GM23248 (cell line): ENCODE measurements at regions not wholly inside any gene's neighbourhood (a gene's known extent, or its start where the extent isn't known, plus 50 kb on each side); places are given as distances from the start of the nearest gene placed in this dataset.

Experiments
- DNase-seq: peaks from one replicate; pipeline ENCODE4 v3.0.0-alpha.2; 2015
- H2AFZ ChIP-seq: fragments of 200-600 bp; sonication (generic); 2 replicates; pipeline ENCODE4 v1.6.1; 2016; ENCODE audit warnings: antibody characterized with exemption
- H3F3A ChIP-seq: fragments of 200-600 bp; sonication (generic); 2 replicates; pipeline ENCODE4 v1.6.1; 2016; ENCODE audit warnings: mild to moderate bottlenecking, antibody characterized with exemption, mixed run types; ENCODE audit not compliant: insufficient read depth
- H3K27ac ChIP-seq: fragments of 200-600 bp; sonication (generic); 2 replicates; pipeline ENCODE4 v1.5.1; 2016; ENCODE audit warnings: mild to moderate bottlenecking
- H3K27me3 ChIP-seq: fragments of 200-600 bp; sonication (generic); replicated peaks from 2 replicates; pipeline ENCODE4 v1.6.1; 2016; ENCODE audit warnings: mild to moderate bottlenecking; ENCODE audit not compliant: insufficient read depth
- H3K36me3 ChIP-seq: fragments of 200-600 bp; sonication (generic); 2 replicates; pipeline ENCODE4 v1.6.1; 2016; ENCODE audit warnings: low read depth, mild to moderate bottlenecking
- H3K4me1 ChIP-seq: fragments of 200-600 bp; sonication (generic); 2 replicates; pipeline ENCODE4 v1.6.1; 2016; ENCODE audit warnings: mild to moderate bottlenecking; ENCODE audit not compliant: insufficient read depth
- H3K4me2 ChIP-seq: fragments of 200-600 bp; sonication (generic); one replicate; pipeline ENCODE4 v1.6.1; 2016; ENCODE audit warnings: mild to moderate bottlenecking; ENCODE audit not compliant: unreplicated experiment
- H3K4me3 ChIP-seq: fragments of 200-600 bp; sonication (generic); 2 replicates; pipeline ENCODE4 v1.5.1; 2016; ENCODE audit warnings: mild to moderate bottlenecking
- H3K79me2 ChIP-seq: fragments of 200-600 bp; sonication (generic); 2 replicates; pipeline ENCODE4 v1.6.1; 2016; ENCODE audit warnings: mild to moderate bottlenecking; ENCODE audit not compliant: insufficient read depth
- H3K9ac ChIP-seq: fragments of 200-600 bp; sonication (generic); 2 replicates; pipeline ENCODE4 v1.6.1; 2016; ENCODE audit warnings: mild to moderate bottlenecking
- H3K9me2 ChIP-seq: fragments of 200-600 bp; sonication (generic); 2 replicates; pipeline ENCODE4 v1.6.1; 2016; ENCODE audit warnings: mixed run types, mild to moderate bottlenecking, moderate library complexity; ENCODE audit not compliant: insufficient read depth
- H3K9me3 ChIP-seq: fragments of 200-600 bp; sonication (generic); one replicate; pipeline ENCODE4 v1.6.1; 2017; ENCODE audit warnings: low read depth
- H4K20me1 ChIP-seq: fragments of 200-600 bp; sonication (generic); 2 replicates; pipeline ENCODE4 v1.6.0; 2016; ENCODE audit not compliant: insufficient read depth
- EZH2 ChIP-seq: fragments of 200-600 bp; sonication (generic); IDR thresholded peaks from 2 replicates; pipeline ENCODE4 v1.6.1; 2018; ENCODE audit warnings: antibody characterized with exemption, mild to moderate bottlenecking; ENCODE audit not compliant: insufficient read depth, poor library complexity, severe bottlenecking
- EZH2phosphoT487 ChIP-seq: fragments of 200-600 bp; sonication (generic); IDR thresholded peaks from 2 replicates; pipeline ENCODE4 v1.6.1; 2018; ENCODE audit warnings: antibody characterized with exemption, moderate library complexity, mild to moderate bottlenecking, low read depth; ENCODE audit not compliant: insufficient read depth
- WGBS, 2 experiments: methylation state at CpG; one replicate each; pipeline ENCODE4 v1.1.6; 2015 to 2017; ENCODE audit warnings: low lambda C conversion rate in 2 of 2, low coverage in 1 of 2; ENCODE audit errors: missing lambda C conversion rate in 2 of 2; 5-methylcytosine and 5-hydroxymethylcytosine counted together
- in situ Hi-C: fragments of 300-500 bp; cut with MboI; formaldehyde crosslinking; loops from 2 replicates; pipeline ENCODE4 v1.15.0; 2020

DNA sequence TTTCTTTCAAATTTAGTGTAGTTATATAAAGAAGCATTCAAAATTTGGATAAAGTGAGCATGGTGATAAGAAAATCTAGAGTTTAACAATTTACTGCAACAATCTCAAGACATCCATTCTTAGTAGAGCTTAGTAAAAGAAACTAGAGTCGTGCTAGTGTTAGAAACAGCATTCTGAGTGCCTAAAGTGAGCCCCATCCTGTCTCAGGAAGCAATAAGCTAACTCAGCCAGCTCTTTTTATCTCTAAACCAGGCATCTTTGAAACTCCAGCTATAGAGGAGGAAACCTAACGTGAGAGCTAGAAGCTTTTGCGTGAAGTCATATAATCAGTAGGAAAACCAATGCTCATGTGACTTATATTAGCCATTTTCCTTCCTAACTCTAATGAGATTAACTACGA lies 1187.1 kb upstream of the EPHA6 start:
- Histone ChIP-seq H3K27ac (no peak overlapping the region), H3K4me3 (no peak overlapping the region), H4K20me1 (no peaks in the 10 kb centered on the region; the same call in 1 of the 2 replicates), H2AFZ (no peak overlapping the region), H3K9me2 (no peaks in the 10 kb centered on the region), H3K79me2 (no peaks in the 10 kb centered on the region), H3K9ac (no peak overlapping the region), H3K4me2 (no peak overlapping the region), H3K27me3 (no peaks in the 10 kb centered on the region), H3K9me3 (no peaks in the 10 kb centered on the region), H3K4me1 (no peaks in the 10 kb centered on the region), H3F3A (no peaks in the 10 kb centered on the region), H3K36me3 (no peaks in the 10 kb centered on the region)
- TF ChIP-seq EZH2 (no peak), EZH2phosphoT487 (no peak)
- no peak for DNase-seq
- 14 to 18% methylated on average over 4 of the region's 4 CpGs for WGBS, 2 experiments
- in situ Hi-C loops: no loop called here

DNA sequence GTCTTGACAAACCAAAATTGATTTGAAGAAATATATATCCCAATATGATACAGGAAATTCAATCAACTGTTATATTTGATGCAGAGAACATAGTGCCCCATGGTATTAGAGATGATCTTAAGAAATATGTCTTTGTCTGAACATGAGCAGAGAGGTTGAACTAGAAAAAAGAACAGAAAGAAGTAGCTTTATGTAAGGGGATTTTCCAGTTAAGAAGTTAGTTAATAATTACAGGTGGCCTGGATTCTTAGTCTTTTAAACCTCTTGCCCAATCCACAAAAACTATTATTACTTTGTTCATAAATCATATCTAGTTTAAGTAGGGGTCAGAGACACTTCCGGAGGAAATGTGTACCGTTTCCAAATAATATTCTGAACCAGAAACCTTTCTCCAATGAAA lies 1186.7 kb upstream of the EPHA6 start:
- Histone ChIP-seq H3K4me3 (no peak overlapping the region), H3K79me2 (no peaks in the 10 kb centered on the region), H3K36me3 (no peaks in the 10 kb centered on the region), H3K9me3 (no peaks in the 10 kb centered on the region), H3K4me1 (no peaks in the 10 kb centered on the region), H4K20me1 (no peaks in the 10 kb centered on the region; the same call in 1 of the 2 replicates), H3K4me2 (no peak overlapping the region), H2AFZ (no peak overlapping the region), H3K27ac (no peak overlapping the region), H3K9me2 (no peaks in the 10 kb centered on the region), H3K27me3 (no peaks in the 10 kb centered on the region), H3K9ac (no peak overlapping the region), H3F3A (no peaks in the 10 kb centered on the region)
- DNase-seq: no peak
- no peak for TF ChIP-seq EZH2phosphoT487
- no peak for TF ChIP-seq EZH2
- WGBS, 2 experiments: 7 to 18% methylated on average over 2 of the region's 2 CpGs
- in situ Hi-C loops: no loop called here

DNA sequence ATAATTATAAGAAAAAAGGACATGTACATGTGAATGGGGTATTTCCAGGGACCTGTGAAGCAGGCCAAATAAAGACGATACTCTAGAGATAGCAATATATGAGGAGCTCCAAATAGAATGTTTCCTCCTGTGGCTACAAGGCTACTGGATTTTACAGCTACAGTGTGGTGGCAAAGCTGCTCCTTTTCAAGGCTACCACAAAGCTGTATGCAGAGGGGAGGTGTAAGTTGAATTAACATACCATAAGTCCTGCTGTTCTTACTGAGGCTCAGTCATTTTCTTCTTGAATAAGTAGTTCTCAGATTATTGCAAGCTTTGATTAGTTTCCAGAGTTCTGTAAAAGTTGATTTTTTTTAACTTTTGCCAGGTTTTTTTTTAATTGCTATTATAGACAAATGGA lies 1184.6 kb upstream of the EPHA6 start:
- in situ Hi-C loops: no loop called here
- no peaks in the 10 kb centered on the region for H3K36me3 ChIP-seq
- 21 to 25% methylated on average over 1 of the region's 1 CpG for WGBS, 2 experiments
- H3K79me2 ChIP-seq: no peaks in the 10 kb centered on the region
- no peak overlapping the region for H3K9ac ChIP-seq
- no peak overlapping the region for H3K27ac ChIP-seq
- no peaks in the 10 kb centered on the region for H3K4me1 ChIP-seq
- no peak overlapping the region for H2AFZ ChIP-seq
- H3K4me3 ChIP-seq: no peak overlapping the region
- no peaks in the 10 kb centered on the region for H3F3A ChIP-seq
- no peak overlapping the region for H3K4me2 ChIP-seq
- no peaks in the 10 kb centered on the region for H3K27me3 ChIP-seq
- no peaks in the 10 kb centered on the region; the same call in 1 of the 2 replicates for H4K20me1 ChIP-seq
- TF ChIP-seq EZH2phosphoT487 (no peak), EZH2 (no peak)
- no peaks in the 10 kb centered on the region for H3K9me2 ChIP-seq
- no peak for DNase-seq
- H3K9me3 ChIP-seq: peaks cover 3% of the 10 kb centered on the region

GRCh38 chr3:95645291-95645690 lies 1169.1 kb upstream of the EPHA6 start:
- Histone ChIP-seq H3K4me3 (no peak overlapping the region), H3F3A (no peaks in the 10 kb centered on the region), H3K27ac (no peak overlapping the region), H3K4me1 (no peaks in the 10 kb centered on the region), H2AFZ (no peak overlapping the region), H3K9ac (no peak overlapping the region), H3K36me3 (no peaks in the 10 kb centered on the region), H3K79me2 (no peaks in the 10 kb centered on the region), H4K20me1 (no peaks in the 10 kb centered on the region), H3K9me3 (no peaks in the 10 kb centered on the region), H3K27me3 (no peaks in the 10 kb centered on the region), H3K4me2 (no peak overlapping the region), H3K9me2 (no peaks in the 10 kb centered on the region)
- 25 to 33% methylated on average over 6 of the region's 6 CpGs for WGBS, 2 experiments
- DNase-seq: no peak
- TF ChIP-seq EZH2phosphoT487 (no peak), EZH2 (no peak)
- in situ Hi-C loops: no loop called here

DNA sequence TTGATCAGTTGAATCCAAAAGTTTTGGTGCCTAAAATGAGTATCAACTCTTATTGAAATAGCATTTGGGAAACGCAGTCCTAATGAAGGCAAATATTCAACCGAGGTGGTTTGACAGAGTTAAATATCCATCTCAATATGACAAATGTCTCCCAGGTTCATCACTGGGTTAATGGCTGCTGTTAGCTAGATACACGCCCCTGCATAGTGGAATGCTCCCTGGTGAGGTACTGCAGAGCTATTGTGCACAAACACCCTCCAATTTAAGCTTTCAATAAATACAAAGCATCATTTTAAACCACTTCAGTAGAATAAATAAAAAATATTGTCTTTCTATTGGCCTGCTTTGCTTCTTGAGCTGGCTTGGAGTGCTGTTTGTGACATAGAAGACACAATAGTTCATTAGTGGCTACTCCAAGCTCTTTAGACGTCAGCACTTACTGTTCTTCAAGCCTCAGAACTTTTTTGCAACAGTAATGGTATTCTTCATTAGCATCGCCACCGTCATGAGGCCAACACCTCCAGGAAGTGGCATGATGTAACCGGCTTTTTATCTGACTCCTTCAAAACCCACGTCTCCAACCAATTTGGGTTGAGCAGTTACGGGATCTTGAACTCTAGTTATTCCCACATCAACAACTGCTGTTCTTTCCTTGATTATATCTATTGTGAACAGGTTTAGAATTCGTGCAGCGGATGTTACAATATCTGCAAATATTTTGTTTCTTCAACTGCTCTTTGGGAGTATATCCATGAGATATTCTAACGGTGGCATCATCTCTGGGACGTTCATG lies 1159.6 kb upstream of the EPHA6 start:
- WGBS, 2 experiments: 33 to 35% methylated on average over 13 of the region's 13 CpGs
- in situ Hi-C loops: no loop called here
- H3K9me2 ChIP-seq: no peaks in the 10 kb centered on the region
- H3K9me3 ChIP-seq: no peaks in the 10 kb centered on the region
- no peaks in the 10 kb centered on the region for H3K27me3 ChIP-seq
- H2AFZ ChIP-seq: no peak overlapping the region
- H3K9ac ChIP-seq: no peak overlapping the region
- DNase-seq: no peak
- H3F3A ChIP-seq: no peaks in the 10 kb centered on the region
- no peaks in the 10 kb centered on the region for H3K36me3 ChIP-seq
- no peaks in the 10 kb centered on the region for H3K4me1 ChIP-seq
- no peaks in the 10 kb centered on the region for H3K79me2 ChIP-seq
- TF ChIP-seq EZH2 (no peak), EZH2phosphoT487 (no peak)
- H3K4me3 ChIP-seq: no peak overlapping the region
- H3K4me2 ChIP-seq: no peak overlapping the region
- no peaks in the 10 kb centered on the region for H4K20me1 ChIP-seq
- H3K27ac ChIP-seq: no peak overlapping the region
